NOMO-1 (cell line): ENCODE measurements at regions not wholly inside any gene's neighbourhood (a gene's known extent, or its start where the extent isn't known, plus 50 kb on each side); places are given as distances from the start of the nearest gene placed in this dataset.
A peak's percentile ranks its signal among the peaks of the same experiment; 100 is the strongest.
"Not testable (repeated sequence)": the region's sequence is repeated elsewhere in the genome, so short reads cannot be mapped to it uniquely, and the experiment has no call there.

Source experiments
- DNase-seq, 2 experiments: peaks; one replicate each; lab custom pipeline; 2025; ENCODE audit not compliant: unreplicated experiment in 2 of 2; lab: John Stamatoyannopoulos, UW

DNA sequence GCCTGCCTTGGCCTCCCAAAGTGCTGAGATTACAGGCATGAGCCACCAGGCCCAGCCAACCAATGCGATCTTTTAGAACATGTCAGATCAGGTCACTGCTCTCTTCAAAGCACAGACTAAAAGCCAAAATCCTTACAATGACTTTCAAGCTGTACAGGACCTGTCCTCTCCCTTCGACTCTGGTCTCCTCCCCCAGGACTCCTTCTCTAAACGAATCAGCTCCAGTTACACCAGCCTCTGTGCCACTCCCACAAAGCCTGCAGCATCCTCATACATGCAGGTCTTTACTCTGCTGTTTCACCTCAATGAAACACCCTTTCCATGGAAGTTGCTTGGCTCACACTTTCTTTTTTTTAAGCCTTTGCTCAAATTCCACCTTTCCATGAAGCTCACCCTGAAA, 436.0 kb downstream of the METTL4 start:
- DNase-seq, result no peak

DNA sequence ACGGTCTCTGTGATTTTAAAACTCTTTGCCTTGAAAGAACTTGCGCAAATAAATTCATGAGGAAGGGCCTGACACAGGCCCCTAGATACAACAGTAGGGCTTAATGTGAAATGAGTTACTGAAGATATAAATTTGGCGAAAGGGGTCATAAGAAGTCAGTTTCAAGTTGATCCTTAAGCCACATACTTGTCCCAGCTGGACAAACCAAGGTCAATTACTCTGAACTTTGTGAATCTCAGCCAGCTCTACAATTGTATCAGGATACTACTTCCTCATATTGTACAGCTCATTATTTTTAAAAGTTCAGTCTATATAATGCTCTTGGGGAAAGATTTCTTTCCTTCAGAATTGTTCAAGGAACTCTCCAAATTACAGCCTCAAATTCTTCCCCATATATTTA, 432.8 kb downstream of the METTL4 start:
- no peak for DNase-seq

DNA sequence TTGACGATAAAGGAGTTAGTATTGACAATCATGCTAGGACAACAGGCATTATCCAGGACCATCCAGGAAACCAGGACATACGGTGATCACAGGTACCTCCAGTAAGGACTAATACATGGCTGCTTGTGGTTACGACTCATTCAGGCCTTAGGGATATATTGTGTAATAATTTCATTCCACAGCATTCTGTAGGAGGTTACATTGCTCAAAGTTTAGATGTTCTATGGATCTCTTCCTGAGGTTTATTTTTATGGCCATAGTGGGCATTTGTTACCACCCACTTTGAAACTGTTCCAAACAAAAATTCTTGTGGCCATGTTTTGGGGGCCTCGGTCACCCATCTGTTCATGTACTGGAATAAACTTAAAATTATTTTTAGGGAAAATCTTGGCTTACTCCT, 431.6 kb downstream of the METTL4 start:
- no peak for DNase-seq

DNA sequence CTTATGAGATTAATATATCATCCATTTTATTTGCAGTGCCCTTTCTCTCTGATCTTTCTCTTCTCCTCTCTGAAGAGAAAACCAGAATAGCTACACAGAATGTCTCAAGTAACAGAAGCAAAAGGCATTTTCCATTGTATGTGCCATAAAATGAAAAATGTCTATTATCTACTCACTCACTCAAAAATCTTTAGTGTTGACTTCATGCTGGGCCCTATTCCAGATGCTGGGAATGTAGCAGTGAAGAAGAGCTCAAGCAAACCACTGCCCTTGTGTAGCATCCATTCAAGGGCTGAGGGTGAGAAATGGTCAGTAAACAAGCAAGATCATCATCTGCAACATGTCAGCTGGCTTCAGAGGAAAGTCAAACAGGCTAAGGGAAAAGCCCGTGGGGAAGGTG, 427.7 kb downstream of the METTL4 start:
- no peak for DNase-seq

DNA sequence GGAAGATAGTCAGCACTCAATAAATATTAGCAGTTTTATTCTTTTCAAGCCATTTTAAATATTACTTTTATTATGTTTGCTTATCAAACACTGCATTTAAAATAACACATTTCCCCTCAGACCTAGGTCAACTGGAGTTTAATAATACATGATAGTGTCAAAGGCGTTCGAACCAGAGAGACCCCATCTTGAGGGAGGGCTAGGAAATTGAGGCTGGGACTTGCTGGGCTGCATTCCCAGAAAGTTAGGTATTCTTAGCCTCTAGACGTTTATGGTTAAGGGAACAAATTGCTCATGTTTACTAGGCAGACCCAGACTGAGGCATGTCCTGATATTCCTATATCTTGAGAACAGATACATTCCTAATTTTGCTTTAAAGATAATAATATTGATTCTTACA, 426.5 kb downstream of the METTL4 start:
- DNase-seq, result no peak

DNA sequence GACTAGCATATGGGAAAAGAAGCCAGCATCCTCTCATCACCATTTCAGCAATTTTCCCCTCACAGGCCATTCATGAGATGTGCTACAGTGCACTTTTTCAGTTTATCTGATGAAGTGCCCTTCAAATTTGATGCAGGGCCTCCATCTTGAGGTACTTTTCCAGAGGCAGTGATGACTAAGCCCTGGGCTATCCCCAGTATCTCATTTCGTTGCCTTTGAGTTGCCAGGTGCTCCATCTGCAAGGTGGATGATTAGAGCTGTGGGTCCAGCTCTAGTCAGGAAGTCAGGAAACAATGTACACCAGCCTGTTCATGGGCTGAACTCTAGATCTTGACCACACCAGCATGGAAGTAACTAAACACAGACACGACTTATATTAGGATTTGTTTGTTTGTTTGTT, 425.2 kb downstream of the METTL4 start:
- no peak for DNase-seq

DNA sequence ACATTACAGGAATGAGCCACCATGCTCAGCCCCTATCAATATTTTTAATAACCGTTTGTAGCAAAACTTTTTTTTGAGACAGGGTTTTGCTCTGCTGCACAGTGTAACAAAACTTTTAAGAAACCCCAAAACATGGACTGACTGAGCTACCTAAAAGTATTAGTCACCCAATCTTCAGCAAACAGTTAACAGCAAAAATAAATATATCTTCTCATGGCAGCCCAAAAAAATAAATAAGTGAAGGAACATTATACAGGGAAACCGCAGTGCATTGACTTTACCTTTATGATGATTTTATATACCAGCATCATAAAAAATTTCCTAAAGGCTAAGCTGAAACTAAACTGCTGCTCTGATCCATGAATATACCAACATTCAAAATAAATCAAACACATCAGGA, 424.6 kb downstream of the METTL4 start:
- DNase-seq, result no peak

DNA sequence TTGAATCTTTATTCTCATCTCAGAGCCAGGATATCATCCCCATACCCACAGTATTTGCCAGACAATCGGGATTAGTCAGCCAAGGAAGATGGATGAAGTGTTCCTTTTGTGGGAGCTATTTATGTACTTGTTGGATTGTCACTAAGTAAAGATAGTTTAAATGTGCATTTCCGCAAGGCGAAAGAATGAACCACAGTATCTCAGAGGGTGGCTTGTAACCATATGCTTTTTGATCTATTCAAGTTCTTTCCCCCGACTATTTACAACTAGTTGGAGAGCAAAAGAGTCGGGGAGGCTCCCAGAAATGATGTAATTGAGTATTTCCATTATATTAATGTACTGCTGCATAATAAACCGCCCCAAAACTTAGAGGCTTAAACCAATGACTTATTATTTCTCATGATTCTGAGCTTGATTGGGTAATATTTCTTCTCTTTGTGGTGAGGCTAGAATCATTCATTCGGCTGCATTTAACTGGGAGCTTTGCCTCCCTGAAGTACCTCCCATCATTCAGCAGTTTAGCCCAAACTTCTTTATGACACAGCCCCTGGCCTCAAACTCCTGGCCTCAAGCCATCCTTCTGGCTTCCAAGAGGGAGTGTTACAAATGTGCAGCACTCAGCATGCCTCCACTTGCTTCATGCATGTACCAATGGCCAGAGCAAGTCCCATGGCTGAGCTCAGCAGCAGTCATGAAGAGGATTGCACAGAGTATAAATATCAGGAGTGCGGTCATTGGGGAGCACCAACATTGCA, 423.7 kb downstream of the METTL4 start:
- DNase-seq, result no peak

DNA sequence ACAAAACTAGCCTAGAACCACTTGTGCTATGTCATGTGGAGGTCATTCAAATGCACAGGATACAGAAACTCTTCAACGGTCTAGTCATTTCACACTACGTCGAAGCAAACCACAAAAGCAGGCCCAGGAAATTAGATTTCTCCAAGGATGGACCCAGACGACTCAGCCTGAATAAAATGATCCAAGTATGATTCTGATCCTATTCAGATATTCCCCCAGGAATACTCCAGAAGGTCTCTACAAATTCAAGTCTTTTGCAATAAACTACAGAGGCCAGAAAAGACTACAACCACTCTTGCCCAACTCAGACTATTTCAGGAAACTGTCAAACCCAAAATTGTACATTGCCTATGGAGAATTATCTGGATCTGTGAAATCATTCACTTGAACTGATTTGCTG, 422.5 kb downstream of the METTL4 start:
- no peak for DNase-seq

DNA sequence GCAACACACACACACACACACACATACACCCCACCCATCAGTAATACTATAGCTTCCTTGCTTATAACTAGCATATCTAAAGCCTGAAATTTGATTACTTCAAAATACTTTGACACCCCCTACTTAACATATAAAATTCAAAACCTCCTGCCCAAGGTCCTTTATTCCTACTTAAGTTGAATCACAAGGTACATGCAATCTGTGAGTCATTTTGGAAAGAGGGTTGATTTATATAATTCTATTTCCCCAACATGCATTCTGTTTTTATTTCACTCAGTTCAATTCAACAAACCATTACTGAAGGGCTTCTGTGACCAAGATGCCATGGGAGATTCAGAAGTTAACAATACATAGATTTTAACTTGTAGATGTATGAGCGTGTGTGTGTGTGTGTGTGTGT, 420.7 kb downstream of the METTL4 start:
- no peak for DNase-seq

DNA sequence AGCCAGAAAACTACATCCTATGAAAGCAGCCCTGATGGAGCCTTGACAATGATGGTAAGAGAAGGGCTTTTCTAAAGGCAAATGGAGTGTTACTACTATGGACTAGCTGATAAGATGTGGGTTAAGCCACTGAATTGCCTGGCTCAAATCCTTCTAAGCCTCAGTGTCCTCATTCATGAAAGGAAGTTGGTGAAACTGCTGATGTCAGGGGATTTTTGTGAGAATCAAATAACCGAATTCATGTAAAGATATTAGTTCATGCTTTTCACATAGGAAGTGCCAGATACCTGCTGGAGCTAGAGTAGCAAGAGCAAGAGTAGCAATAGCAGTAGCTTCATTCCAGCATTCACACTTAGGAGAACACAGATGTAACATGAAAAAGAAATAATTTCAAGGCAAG, 417.0 kb downstream of the METTL4 start:
- DNase-seq, result no peak

DNA sequence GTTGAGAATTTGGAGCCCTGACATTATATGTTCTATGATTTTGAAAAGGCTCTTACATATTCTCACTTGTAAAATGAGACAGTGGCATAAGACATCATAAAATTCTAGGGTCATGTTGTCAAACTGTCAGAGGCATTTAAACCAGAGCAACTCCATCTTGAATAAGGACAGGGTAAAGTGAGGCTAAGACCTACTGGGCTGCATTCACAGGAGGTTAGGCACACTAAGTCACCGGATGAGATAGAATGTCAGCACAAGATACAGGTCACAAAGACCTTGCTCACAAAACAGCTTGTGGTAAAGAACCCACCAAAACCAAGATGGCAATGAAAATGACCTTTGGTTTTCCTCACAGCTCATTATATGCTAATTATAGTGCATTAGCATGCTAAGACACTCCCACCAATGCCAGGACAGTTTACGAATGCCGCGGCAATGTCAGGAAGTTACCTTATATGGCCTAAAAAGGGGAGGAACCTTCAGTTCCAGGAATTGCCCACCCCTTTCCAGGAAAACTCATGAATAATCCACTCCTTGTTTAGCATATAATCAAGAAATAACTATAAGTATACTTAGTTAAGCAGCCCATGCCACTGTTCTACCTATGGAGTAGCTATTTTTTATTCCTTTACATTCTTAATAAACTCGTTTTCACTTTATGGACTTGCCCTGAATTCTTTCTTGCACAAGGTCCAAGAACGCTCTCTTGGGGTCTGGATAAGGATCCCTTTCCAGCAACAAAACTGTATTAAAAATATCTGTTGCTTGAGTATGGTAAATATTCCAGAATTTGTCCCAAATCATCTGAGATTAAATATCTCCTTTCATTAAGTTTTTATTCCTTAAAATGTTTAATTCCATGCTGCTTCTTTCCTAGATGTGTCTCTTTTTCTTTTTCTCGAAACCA, 406.4 kb downstream of the METTL4 start:
- DNase-seq, result no peak

DNA sequence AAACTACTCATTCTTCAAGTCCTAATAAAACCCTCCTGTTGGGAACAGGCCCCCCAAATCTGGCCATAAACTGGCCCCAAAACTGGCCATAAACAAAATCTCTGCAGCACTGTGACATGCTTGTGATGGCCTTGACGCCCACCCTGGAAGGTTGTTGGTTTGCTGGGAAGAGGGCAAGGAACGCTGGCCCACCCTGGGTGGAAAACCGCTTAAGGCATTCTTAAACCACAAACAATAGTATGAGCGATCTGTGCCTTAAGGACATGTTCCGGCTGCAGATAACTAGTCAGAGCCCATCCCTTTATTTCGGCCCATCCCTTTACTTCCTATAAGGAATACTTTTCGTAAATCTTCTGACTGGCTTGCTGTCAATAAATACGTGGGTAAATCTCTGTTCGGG, 404.4 kb downstream of the METTL4 start:
- DNase-seq, result not testable (repeated sequence)

DNA sequence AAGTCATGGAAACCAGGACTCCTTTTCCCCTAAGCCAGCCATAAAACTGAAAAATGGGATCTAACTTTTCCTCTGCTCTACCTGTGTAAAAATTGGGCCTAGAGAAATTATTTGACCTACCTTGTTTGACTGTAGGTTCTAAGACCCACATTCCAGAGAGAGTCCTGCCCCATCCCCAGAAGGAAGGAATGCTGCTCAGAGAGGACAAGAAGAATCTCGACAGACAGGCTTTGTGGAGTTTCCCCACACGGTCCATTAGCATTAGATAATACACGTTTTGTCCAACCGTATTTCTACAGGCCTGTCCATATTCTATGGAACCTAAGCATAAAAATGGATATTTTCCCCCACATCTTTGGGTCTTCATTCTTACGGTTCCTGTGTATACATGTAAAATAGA, 403.3 kb downstream of the METTL4 start:
- no peak for DNase-seq

DNA sequence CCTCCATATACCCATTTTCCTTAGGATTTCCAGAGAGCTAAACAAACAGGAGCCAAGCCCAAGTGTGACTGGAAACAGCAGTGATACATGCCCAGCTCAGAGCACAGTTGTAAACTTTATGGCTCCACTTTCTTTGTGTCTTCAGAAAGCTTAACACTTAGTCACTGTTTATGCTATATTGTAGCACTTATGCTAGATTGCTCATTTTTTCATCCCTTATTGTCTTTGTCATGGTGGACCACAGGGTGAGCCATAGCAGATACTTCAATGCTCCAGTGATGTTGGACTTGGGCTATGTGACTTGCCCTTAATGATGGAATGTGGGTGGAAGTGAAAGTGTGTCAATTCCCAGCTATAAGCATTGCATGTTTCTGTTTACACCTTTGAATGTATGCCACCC, 401.6 kb downstream of the METTL4 start:
- DNase-seq, result no peak

DNA sequence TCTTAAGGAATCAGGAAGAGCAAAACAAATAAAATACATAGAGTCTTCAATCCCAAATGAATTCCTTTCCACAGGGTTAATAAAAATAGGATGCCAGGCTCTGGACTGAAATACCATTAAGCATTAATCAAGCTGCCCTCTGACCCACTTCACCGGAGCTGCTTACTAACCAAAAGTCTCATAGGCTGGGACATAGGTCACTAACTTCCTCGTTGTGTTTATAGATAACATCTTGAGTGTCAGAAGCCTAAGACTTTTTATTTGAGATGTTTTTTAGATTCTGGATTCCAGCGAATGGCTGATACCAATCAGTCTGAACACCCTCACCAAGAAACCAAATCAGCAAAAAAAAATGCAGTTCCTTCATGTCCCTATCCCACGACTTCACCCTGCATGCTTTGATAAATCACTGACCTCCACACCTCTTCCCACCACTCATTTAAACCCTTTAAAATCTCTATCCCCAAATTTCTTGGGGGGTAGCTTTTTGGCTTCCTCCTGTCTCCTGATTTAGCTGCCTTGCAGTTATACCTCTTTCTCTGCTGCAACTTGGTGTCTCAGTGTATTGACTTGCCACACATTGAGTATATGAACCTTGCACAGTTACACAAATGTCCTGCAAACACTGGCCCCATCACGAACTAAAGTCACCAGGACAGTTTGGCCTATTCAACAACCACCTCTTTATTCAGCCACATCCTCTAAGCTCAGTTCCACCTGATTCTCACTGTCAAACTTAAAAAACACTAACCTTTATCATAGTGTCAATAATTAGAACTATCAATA, 399.3 kb downstream of the METTL4 start:
- no peak for DNase-seq

DNA sequence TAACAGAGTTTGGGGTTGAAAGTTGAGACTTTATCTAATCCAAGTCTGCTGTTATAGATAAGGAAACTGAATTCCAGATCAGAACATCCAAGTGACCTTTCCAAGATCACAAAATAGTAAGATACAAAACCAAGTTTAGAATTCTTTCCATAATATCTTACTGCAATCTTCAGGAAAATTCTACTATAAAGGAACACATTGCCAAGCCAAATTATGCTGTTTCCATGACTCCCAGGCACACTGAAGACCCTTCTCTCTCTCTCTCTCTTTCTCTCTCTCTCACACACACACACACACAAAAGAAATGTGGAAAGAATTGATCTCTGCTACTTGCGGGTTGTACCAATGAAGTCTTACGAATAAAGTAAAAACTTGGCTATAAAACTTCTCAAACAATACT, 398.4 kb downstream of the METTL4 start:
- no peak for DNase-seq

DNA sequence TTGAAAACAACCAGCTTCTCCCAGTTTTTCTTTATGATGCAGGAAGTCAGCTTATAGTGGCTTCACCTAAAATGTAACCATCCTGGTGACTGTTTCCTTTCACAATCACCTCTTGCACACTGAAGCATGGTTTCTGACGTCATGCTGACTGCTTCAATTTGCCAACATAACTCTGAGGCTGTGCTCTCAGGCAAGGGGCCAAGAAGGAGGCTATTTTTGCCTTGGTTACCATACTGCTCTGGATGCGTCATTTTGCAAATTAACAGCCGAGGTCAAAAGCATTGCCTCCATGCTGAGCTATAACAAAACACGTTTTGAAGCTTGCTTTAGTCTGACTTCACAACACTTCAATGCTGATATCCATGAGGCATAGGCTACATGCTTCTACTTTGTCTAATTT, 397.8 kb downstream of the METTL4 start:
- DNase-seq, result no peak

DNA sequence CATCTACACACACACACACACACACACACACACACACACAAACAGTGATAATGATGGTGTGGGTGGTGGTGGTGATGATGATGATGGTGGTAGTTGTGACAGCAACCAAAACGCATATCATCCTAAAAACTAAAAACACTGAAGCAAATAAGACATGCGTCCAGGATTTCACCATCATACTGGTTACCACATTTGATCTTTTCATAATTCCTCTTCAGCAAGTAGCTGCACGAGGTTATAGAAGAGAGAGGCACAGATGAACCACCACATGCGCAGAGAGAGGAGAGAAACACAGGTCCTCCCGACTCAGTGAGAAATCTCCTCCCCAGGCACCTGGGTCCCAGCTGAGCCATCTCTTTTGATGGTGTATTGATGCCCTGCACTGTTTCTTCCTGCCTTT, 393.3 kb downstream of the METTL4 start:
- DNase-seq, result no peak

DNA sequence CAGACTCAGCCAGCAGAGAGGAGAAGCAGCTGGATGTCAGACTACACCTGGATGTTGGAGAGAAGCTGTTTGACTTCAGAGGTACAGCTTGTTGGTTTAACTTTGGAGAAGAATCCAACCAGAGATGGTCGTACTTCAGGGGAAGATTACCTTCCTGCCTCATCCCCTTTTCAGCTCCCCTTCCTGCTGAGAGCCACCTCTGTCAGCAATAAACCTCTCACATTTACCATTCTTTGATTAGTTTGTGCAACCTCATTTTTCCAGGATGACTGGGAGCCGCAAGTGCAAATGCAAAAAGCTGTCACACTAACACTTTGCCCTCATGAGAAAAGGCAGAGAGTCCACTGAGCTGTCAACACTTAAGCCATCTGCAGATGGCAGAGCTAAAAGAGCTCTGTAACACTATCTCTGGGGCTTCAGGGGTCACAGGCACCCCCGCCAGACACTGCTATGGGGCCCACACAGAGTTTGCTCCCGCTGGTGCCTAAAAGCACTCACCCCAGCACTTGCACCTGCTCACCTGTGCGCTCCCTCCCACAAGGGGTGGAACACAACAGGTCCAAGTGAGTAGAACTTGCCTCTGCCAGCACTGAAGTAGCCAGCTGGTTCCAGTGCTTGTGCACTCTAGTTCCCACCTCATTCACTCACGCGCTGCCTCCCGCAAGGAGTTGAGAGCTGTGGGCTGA, 391.7 kb downstream of the METTL4 start:
- DNase-seq, result no peak

DNA sequence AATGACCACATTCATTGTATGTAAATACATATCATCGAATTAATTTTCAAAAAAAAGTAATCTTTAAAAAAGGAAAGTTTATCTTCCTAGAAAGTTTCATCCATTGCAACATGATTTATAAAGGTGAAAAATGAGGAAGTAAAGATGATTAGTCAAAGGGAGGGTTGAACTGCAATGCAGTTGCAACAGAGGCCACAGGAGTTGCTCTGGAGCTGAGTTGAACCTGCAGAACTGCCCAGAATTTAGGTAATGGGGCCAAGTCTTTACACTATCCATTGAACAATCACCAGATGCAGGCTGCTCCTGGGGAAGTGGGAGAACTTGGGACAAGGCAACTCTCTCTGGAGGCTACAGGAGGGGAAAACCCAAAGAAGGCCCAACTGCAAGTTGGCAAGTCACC, 390.7 kb downstream of the METTL4 start:
- peak; percentile 41 to 82 for DNase-seq
